ENCODE measurements at regions not wholly inside any gene's neighbourhood (a gene's known extent, or its start where the extent isn't known, plus 50 kb on each side); places are given as distances from the start of the nearest gene placed in this dataset.

GRCh38 chr7:81499262-81500116 lies 270.4 kb downstream of the HGF start:
- TF ChIP-seq POLR2AphosphoS5 (IDR thresholded peaks at IDR 0.05; ENCODE audit: low read depth, low read length): no peak
- TF ChIP-seq POLR2A (IDR thresholded peaks at IDR 0.05; ENCODE audit: low read depth, low read length): no peak
